Lung (tissue), 11 donors: ENCODE measurements at regions not wholly inside any gene's neighbourhood (a gene's known extent, or its start where the extent isn't known, plus 50 kb on each side); places are given as distances from the start of the nearest gene placed in this dataset.

ENCODE experiments used
- ATAC-seq: fragments of 200-7000 bp; cut with Tn5 transposase; one replicate; pipeline ENCODE4 v1.9.1; 2020; ENCODE audit warnings: moderate number of reproducible peaks; ENCODE audit not compliant: insufficient read depth, low FRiP score
- DNase-seq, 3 donors: peaks; one replicate each; pipeline ENCODE4 v3.0.0-alpha.2; 2013 to 2017
- H3K27ac ChIP-seq, 2 donors: one replicate each; pipeline ENCODE4 v1.5.1; 2013; ENCODE audit warnings: mild to moderate bottlenecking in 2 of 2, moderate library complexity in 2 of 2, control low read depth in 1 of 2, inconsistent platforms in 1 of 2, low read depth in 1 of 2, low read length in 1 of 2
- H3K27me3 ChIP-seq, 3 donors: one replicate each; pipeline ENCODE4 v1.5.1; 2013; ENCODE audit warnings: low read length in 2 of 3; ENCODE audit not compliant: control insufficient read depth in 3 of 3, insufficient read depth in 3 of 3
- H3K36me3 ChIP-seq, 4 donors: one replicate each; pipeline ENCODE4 v1.5.1; 2013; ENCODE audit warnings: low read length in 4 of 4, mild to moderate bottlenecking in 1 of 4, moderate library complexity in 1 of 4; ENCODE audit not compliant: control insufficient read depth in 4 of 4, insufficient read depth in 4 of 4
- H3K4me1 ChIP-seq, 5 donors: one replicate each; pipeline ENCODE4 v1.5.1; 2013; ENCODE audit warnings: low read length in 5 of 5, mild to moderate bottlenecking in 2 of 5, moderate library complexity in 1 of 5; ENCODE audit not compliant: control insufficient read depth in 5 of 5, insufficient read depth in 5 of 5
- H3K4me3 ChIP-seq: one replicate; pipeline ENCODE4 v1.5.1; 2013; ENCODE audit warnings: mild to moderate bottlenecking, control low read depth, moderate library complexity
- H3K9ac ChIP-seq, 2 donors: one replicate each; pipeline ENCODE4 v1.5.1; 2013; ENCODE audit warnings: low read length in 2 of 2, control low read depth in 1 of 2; ENCODE audit not compliant: insufficient read depth in 1 of 2
- H3K9me3 ChIP-seq, 4 donors: one replicate each; pipeline ENCODE4 v1.5.1; 2013; ENCODE audit warnings: low read length in 3 of 4, mild to moderate bottlenecking in 1 of 4, moderate library complexity in 1 of 4; ENCODE audit not compliant: control insufficient read depth in 4 of 4, insufficient read depth in 3 of 4
- WGBS, 2 donors: extraction: QIAGEN DNeasy Blood & Tissue Kit; methylation state at CpG; one replicate each; pipeline ENCODE4 v1.1.7; 2013; 5-methylcytosine and 5-hydroxymethylcytosine counted together
- TF ChIP-seq, protein P1 (sequence below): IDR thresholded peaks from 2 replicates; pipeline ENCODE4 v1.5.1; 2012; ENCODE audit warnings: mild to moderate bottlenecking; ENCODE audit errors: control extremely low read depth, extremely low read depth
- donor health status: control.
- donor health status: control.
- donor health status: Bipolar disorder and iron deficiency.
- donor health status: healthy.
- donor health status: DM: yes; HTN: yes; CAD: no.

- Histone ChIP-seq H3K9me3 (no peaks in the 10 kb centered on the region), H3K36me3 (no peaks in the 10 kb centered on the region), H3K9ac (no peak overlapping the region), H3K4me1 (peaks cover 0 to 2% (median 0%) of the 10 kb centered on the region in 5 donors), H3K27me3 (no peaks in the 10 kb centered on the region), H3K27ac (no peak overlapping the region), H3K4me3 (no peak overlapping the region)
- ATAC-seq (no peak), DNase-seq (no peak)
- WGBS, 2 donors: 89 to 90% methylated on average over 12 of the region's 12 CpGs
- TF ChIP-seq, protein P1, sequence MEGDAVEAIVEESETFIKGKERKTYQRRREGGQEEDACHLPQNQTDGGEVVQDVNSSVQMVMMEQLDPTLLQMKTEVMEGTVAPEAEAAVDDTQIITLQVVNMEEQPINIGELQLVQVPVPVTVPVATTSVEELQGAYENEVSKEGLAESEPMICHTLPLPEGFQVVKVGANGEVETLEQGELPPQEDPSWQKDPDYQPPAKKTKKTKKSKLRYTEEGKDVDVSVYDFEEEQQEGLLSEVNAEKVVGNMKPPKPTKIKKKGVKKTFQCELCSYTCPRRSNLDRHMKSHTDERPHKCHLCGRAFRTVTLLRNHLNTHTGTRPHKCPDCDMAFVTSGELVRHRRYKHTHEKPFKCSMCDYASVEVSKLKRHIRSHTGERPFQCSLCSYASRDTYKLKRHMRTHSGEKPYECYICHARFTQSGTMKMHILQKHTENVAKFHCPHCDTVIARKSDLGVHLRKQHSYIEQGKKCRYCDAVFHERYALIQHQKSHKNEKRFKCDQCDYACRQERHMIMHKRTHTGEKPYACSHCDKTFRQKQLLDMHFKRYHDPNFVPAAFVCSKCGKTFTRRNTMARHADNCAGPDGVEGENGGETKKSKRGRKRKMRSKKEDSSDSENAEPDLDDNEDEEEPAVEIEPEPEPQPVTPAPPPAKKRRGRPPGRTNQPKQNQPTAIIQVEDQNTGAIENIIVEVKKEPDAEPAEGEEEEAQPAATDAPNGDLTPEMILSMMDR: no peak
Measured at GRCh38 chr1:24998563-24999245, 68.6 kb upstream of the RUNX3 start.

- WGBS, 2 donors: 53 to 76% methylated on average over 14 of the region's 14 CpGs
- peaks cover 0 to 2% (median 0%) of the 10 kb centered on the region in 5 donors for H3K4me1 ChIP-seq
- H3K4me3 ChIP-seq: no peak overlapping the region
- no peaks in the 10 kb centered on the region for H3K36me3 ChIP-seq
- no peak overlapping the region for H3K9ac ChIP-seq
- ATAC-seq (no peak), DNase-seq (no peak)
- no peaks in the 10 kb centered on the region for H3K27me3 ChIP-seq
- H3K9me3 ChIP-seq: peaks cover 0 to 4% (median 0%) of the 10 kb centered on the region in 4 donors
- H3K27ac ChIP-seq: no peak overlapping the region
- TF ChIP-seq, protein P1: no peak
Measured at GRCh38 chr1:24996983-24997893, 67.2 kb upstream of the RUNX3 start.

DNA sequence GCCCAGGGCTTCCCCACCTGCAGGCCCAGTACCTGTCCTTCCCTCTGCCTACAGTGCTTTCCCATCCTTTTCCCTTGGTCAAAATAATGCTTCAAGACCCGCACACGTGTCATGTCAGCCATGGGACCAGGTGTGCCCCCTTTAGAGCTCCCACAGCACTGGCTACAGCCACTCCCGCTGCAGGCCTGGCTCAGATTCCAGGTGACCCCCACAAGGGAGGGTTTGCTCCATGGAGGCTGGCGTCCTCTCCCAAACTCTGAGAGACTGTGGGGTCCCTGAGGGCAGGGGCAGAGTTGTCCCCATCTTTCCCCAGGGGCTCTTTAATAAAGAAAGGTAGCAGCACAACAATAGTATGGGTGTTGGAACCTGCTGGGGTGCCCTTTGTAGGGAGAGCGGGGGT lies 66.4 kb upstream of the RUNX3 start:
- TF ChIP-seq, protein P1: no peak
- WGBS, 2 donors: 73 to 78% methylated on average over 5 of the region's 5 CpGs
- Histone ChIP-seq H3K36me3 (no peaks in the 10 kb centered on the region), H3K9ac (no peak overlapping the region), H3K4me1 (peaks cover 0 to 2% (median 0%) of the 10 kb centered on the region in 5 donors), H3K4me3 (no peak overlapping the region), H3K27me3 (no peaks in the 10 kb centered on the region), H3K27ac (no peak overlapping the region), H3K9me3 (peaks cover 0 to 5% (median 2%) of the 10 kb centered on the region in 4 donors)
- no peak for DNase-seq
- no peak for ATAC-seq
